ENCODE measurements at regions not wholly inside any gene's neighbourhood (a gene's known extent, or its start where the extent isn't known, plus 50 kb on each side); places are given as distances from the start of the nearest gene placed in this dataset.

DNA sequence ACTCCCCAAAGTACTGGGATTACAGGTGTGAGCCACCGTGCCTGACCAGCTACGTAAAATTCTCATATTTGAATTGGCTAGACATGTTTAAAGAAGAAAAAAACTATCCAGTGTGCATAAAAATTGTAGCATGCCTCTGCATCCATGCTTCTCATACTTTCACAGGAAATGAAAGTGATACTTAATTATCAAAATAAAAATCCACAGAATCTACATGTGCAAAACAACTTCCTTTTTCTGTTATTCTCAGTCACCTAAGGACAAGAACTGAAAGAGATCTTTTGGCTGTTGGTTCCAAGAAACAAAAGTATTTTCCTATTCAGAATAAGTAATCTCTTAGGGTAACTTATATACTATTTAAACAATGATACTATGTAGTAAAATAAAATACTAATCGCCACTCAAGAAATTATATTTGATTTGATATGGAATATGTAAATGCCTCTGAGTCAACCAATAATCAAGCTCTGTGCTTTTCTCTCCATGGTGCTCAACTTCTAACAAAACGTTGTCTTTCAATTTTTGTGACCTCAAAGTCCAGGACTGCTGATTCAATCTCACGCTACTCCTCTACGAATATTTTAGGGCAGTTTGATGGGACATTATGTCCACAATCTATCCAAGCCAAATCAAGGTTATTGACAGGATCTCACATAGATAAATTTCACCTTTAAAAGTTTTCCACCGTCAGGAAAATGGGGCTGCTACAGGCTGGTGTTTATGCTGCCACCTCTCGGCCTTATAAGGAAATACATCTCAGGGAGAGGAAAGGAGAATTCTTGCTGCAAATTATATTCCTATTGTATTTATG is 102.7 kb downstream of the ZNF281 start:
- H3K79me2 ChIP-seq (ENCODE audit: control insufficient read depth, insufficient read depth, low read length): no peaks in the 10 kb centered on the region
- no peaks in the 10 kb centered on the region for H3K36me3 ChIP-seq (ENCODE audit: control insufficient read depth, insufficient read depth, low read length)
- H3K27ac ChIP-seq (ENCODE audit: insufficient read depth, low read length): no peak overlapping the region
- no peak overlapping the region for H3K9ac ChIP-seq (ENCODE audit: insufficient read depth, low read length)
- H4K20me1 ChIP-seq (ENCODE audit: control insufficient read depth, extremely low read depth, insufficient read depth, low read length): no peaks in the 10 kb centered on the region
- H2AFZ ChIP-seq (ENCODE audit: low read length): peak overlapping the region; percentile 39
- H3K27me3 ChIP-seq (ENCODE audit: control insufficient read depth, insufficient read depth, low read length): no peaks in the 10 kb centered on the region
- TF ChIP-seq, protein P1, sequence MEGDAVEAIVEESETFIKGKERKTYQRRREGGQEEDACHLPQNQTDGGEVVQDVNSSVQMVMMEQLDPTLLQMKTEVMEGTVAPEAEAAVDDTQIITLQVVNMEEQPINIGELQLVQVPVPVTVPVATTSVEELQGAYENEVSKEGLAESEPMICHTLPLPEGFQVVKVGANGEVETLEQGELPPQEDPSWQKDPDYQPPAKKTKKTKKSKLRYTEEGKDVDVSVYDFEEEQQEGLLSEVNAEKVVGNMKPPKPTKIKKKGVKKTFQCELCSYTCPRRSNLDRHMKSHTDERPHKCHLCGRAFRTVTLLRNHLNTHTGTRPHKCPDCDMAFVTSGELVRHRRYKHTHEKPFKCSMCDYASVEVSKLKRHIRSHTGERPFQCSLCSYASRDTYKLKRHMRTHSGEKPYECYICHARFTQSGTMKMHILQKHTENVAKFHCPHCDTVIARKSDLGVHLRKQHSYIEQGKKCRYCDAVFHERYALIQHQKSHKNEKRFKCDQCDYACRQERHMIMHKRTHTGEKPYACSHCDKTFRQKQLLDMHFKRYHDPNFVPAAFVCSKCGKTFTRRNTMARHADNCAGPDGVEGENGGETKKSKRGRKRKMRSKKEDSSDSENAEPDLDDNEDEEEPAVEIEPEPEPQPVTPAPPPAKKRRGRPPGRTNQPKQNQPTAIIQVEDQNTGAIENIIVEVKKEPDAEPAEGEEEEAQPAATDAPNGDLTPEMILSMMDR (conservative IDR thresholded peaks at IDR 0.05 in 1 of 2, IDR thresholded peaks at IDR 0.05 in 1 of 2; ENCODE audit: low read depth in 1 of 2, low read length in 2 of 2): peak; percentile 89 to 90
- TF ChIP-seq EZH2 (IDR thresholded peaks at IDR 0.05; ENCODE audit: low read length, missing control alignments): no peak
- peak in 1 of 2 donors; percentile 63 for DNase-seq (ENCODE audit: low read depth in 2 of 2)
- H3K9me3 ChIP-seq (ENCODE audit: control insufficient read depth, insufficient read depth, low read depth, low read length): no peaks in the 10 kb centered on the region
- H3K4me2 ChIP-seq (ENCODE audit: extremely low read depth, insufficient read depth, low read length): no peak overlapping the region
- no peak overlapping the region for H3K4me3 ChIP-seq (replicated peaks in 1 of 4; ENCODE audit: control extremely low read depth in 1 of 4, insufficient read depth in 1 of 4, low read depth in 3 of 4, low read length in 4 of 4)
- H3K4me1 ChIP-seq (ENCODE audit: control insufficient read depth, extremely low read depth, insufficient read depth, low read length): no peaks in the 10 kb centered on the region

DNA sequence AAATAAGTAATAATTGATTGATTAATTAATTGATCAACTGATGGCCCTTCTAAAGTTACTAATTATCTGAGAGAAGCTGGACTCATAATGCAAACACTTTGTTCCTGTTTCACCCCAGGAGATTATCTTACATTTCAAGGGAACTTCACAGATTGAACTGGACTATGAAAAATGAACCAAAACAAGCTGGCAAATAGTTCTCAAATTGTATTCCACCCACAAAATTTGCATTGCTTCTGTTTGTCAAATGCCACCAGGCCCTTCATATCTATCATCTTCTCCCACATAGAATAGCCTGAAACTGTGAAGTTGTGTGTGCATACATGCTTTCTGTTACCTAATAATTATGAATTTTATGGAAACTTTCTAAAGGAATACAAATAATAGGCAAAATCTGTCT is 104.0 kb downstream of the ZNF281 start:
- Histone ChIP-seq H3K79me2 (ENCODE audit: control insufficient read depth, insufficient read depth, low read length) (no peaks in the 10 kb centered on the region), H3K4me2 (ENCODE audit: extremely low read depth, insufficient read depth, low read length) (no peak overlapping the region), H3K9me3 (ENCODE audit: control insufficient read depth, insufficient read depth, low read depth, low read length) (no peaks in the 10 kb centered on the region), H3K4me1 (ENCODE audit: control insufficient read depth, extremely low read depth, insufficient read depth, low read length) (peaks cover 3% of the 10 kb centered on the region), H4K20me1 (ENCODE audit: control insufficient read depth, extremely low read depth, insufficient read depth, low read length) (no peaks in the 10 kb centered on the region), H3K36me3 (ENCODE audit: control insufficient read depth, insufficient read depth, low read length) (no peaks in the 10 kb centered on the region), H3K27me3 (ENCODE audit: control insufficient read depth, insufficient read depth, low read length) (no peaks in the 10 kb centered on the region), H2AFZ (ENCODE audit: low read length) (no peak overlapping the region), H3K4me3 (replicated peaks in 1 of 4; ENCODE audit: control extremely low read depth in 1 of 4, insufficient read depth in 1 of 4, low read depth in 3 of 4, low read length in 4 of 4) (no peak overlapping the region), H3K9ac (ENCODE audit: insufficient read depth, low read length) (no peak overlapping the region), H3K27ac (ENCODE audit: insufficient read depth, low read length) (no peak overlapping the region)
- no peak for DNase-seq (ENCODE audit: low read depth in 2 of 2)
- TF ChIP-seq, protein P1 (conservative IDR thresholded peaks at IDR 0.05 in 1 of 2, IDR thresholded peaks at IDR 0.05 in 1 of 2; ENCODE audit: low read depth in 1 of 2, low read length in 2 of 2): no peak

DNA sequence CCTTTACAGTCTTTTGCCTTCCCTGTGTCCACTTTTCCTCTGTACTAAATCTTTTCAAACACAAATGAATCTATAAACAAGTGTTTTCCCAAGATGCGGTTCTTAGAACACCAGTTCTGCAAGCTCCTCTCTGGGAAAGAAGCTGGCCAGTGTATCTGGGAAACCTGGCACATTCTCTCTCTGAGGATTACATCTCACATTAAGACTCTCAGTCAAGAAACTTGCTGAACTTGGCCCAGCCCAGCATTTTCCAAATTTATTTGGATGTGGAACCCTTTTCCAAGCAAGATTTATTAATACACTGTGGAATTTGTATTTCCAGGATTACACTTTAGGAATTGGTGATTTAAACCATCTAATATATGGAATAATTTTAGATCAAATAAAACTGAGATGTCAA is 105.7 kb downstream of the ZNF281 start:
- Histone ChIP-seq H3K4me1 (ENCODE audit: control insufficient read depth, extremely low read depth, insufficient read depth, low read length) (peaks cover 3% of the 10 kb centered on the region), H3K4me2 (ENCODE audit: extremely low read depth, insufficient read depth, low read length) (no peak overlapping the region), H3K27me3 (ENCODE audit: control insufficient read depth, insufficient read depth, low read length) (no peaks in the 10 kb centered on the region), H3K9ac (ENCODE audit: insufficient read depth, low read length) (no peak overlapping the region), H4K20me1 (ENCODE audit: control insufficient read depth, extremely low read depth, insufficient read depth, low read length) (no peaks in the 10 kb centered on the region), H3K4me3 (replicated peaks in 1 of 4; ENCODE audit: control extremely low read depth in 1 of 4, insufficient read depth in 1 of 4, low read depth in 3 of 4, low read length in 4 of 4) (no peak overlapping the region), H3K36me3 (ENCODE audit: control insufficient read depth, insufficient read depth, low read length) (no peaks in the 10 kb centered on the region), H3K9me3 (ENCODE audit: control insufficient read depth, insufficient read depth, low read depth, low read length) (no peaks in the 10 kb centered on the region), H3K79me2 (ENCODE audit: control insufficient read depth, insufficient read depth, low read length) (no peaks in the 10 kb centered on the region), H2AFZ (ENCODE audit: low read length) (no peak overlapping the region), H3K27ac (ENCODE audit: insufficient read depth, low read length) (no peak overlapping the region)
- no peak for TF ChIP-seq EZH2 (IDR thresholded peaks at IDR 0.05; ENCODE audit: low read length, missing control alignments)
- TF ChIP-seq, protein P1 (conservative IDR thresholded peaks at IDR 0.05 in 1 of 2, IDR thresholded peaks at IDR 0.05 in 1 of 2; ENCODE audit: low read depth in 1 of 2, low read length in 2 of 2): no peak
- no peak for DNase-seq (ENCODE audit: low read depth in 2 of 2)

All from fibroblast of lung (primary cell).